ENCODE measurements at regions not wholly inside any gene's neighbourhood (a gene's known extent, or its start where the extent isn't known, plus 50 kb on each side); places are given as distances from the start of the nearest gene placed in this dataset.

GRCh38 chr13:22369090-22369489 lies 698.2 kb downstream of the FGF9 start:
- no peak for DNase-seq (ENCODE audit: low read depth in 2 of 2)
- TF ChIP-seq CTCF (IDR thresholded peaks at IDR 0.05; ENCODE audit: low read depth, low read length): no peak

GRCh38 chr13:22369840-22370239 lies 699.0 kb downstream of the FGF9 start:
- no peak for TF ChIP-seq CTCF (IDR thresholded peaks at IDR 0.05; ENCODE audit: low read depth, low read length)
- DNase-seq (ENCODE audit: low read depth in 2 of 2): no peak
- H3K4me3 ChIP-seq (replicated peaks in 1 of 2; ENCODE audit: low read depth in 2 of 2, low read length in 2 of 2): no peak overlapping the region

More at GRCh38 chr13:22369090-22369489, 698.2 kb downstream of the FGF9 start:
- no peak overlapping the region for H3K4me3 ChIP-seq (replicated peaks in 1 of 2; ENCODE audit: low read depth in 2 of 2, low read length in 2 of 2)

GRCh38 chr13:22372261-22372660 lies 701.4 kb downstream of the FGF9 start:
- H3K4me3 ChIP-seq (replicated peaks in 1 of 2; ENCODE audit: low read depth in 2 of 2, low read length in 2 of 2): no peak overlapping the region
- no peak for DNase-seq (ENCODE audit: low read depth in 2 of 2)
- no peak for TF ChIP-seq CTCF (IDR thresholded peaks at IDR 0.05; ENCODE audit: low read depth, low read length)

- H3K4me3 ChIP-seq (replicated peaks in 1 of 2; ENCODE audit: low read depth in 2 of 2, low read length in 2 of 2): no peak overlapping the region
- DNase-seq (ENCODE audit: low read depth in 2 of 2): no peak
- TF ChIP-seq CTCF (IDR thresholded peaks at IDR 0.05; ENCODE audit: low read depth, low read length): no peak
Observed at GRCh38 chr13:22375151-22375550, 704.3 kb downstream of the FGF9 start.

- no peak for DNase-seq (ENCODE audit: low read depth in 2 of 2)
- H3K4me3 ChIP-seq (replicated peaks in 1 of 2; ENCODE audit: low read depth in 2 of 2, low read length in 2 of 2): no peak overlapping the region
- TF ChIP-seq CTCF (IDR thresholded peaks at IDR 0.05; ENCODE audit: low read depth, low read length): no peak
Observed at GRCh38 chr13:22387899-22388298, 717.0 kb downstream of the FGF9 start.

- TF ChIP-seq CTCF (IDR thresholded peaks at IDR 0.05; ENCODE audit: low read depth, low read length): no peak
- no peak overlapping the region for H3K4me3 ChIP-seq (replicated peaks in 1 of 2; ENCODE audit: low read depth in 2 of 2, low read length in 2 of 2)
- no peak for DNase-seq (ENCODE audit: low read depth in 2 of 2)
Observed at GRCh38 chr13:22399801-22400420, 729.0 kb downstream of the FGF9 start.

GRCh38 chr13:22402682-22403081 lies 731.8 kb downstream of the FGF9 start:
- DNase-seq (ENCODE audit: low read depth in 2 of 2): no peak
- no peak for TF ChIP-seq CTCF (IDR thresholded peaks at IDR 0.05; ENCODE audit: low read depth, low read length)

More at GRCh38 chr13:22402682-22403081, 731.8 kb downstream of the FGF9 start:
- no peak overlapping the region for H3K4me3 ChIP-seq (replicated peaks in 1 of 2; ENCODE audit: low read depth in 2 of 2, low read length in 2 of 2)
